ENCODE measurements at regions not wholly inside any gene's neighbourhood (a gene's known extent, or its start where the extent isn't known, plus 50 kb on each side); places are given as distances from the start of the nearest gene placed in this dataset.

- no peak overlapping the region for H3K4me3 ChIP-seq
- DNase-seq (ENCODE audit: low read depth, low spot score), result no peak
- RAD21 ChIA-PET (ENCODE audit: unreplicated experiment), result no interaction called here
- no peak for TF ChIP-seq CEBPB (IDR thresholded peaks at IDR 0.05; ENCODE audit: borderline replicate concordance in 1 of 2, low read depth in 2 of 2, low read length in 2 of 2)
- TF ChIP-seq SREBF2 (IDR thresholded peaks at IDR 0.05; ENCODE audit: low read length), result no peak
- TF ChIP-seq MYB (IDR thresholded peaks at IDR 0.05; ENCODE audit: borderline replicate concordance, low read depth, low read length), result no peak
- TF ChIP-seq CBX5 (IDR thresholded peaks at IDR 0.05; ENCODE audit: low read depth), result no peak
- TF ChIP-seq STAT1 (conservative IDR thresholded peaks at IDR 0.05), result no peak
- no peak for TF ChIP-seq KAT2A (conservative IDR thresholded peaks at IDR 0.05; ENCODE audit: control insufficient read depth, low read depth, low read length)
- TF ChIP-seq CREM (IDR thresholded peaks at IDR 0.05; ENCODE audit: low read depth), result no peak
- no peak for TF ChIP-seq IRF4 (IDR thresholded peaks at IDR 0.05; ENCODE audit: low read depth, low read length)
- TF ChIP-seq PBX3 (IDR thresholded peaks at IDR 0.05; ENCODE audit: insufficient replicate concordance, low read depth, low read length), result no peak
- no peak for TF ChIP-seq CHD4 (IDR thresholded peaks at IDR 0.05)
- TF ChIP-seq NR2F1 (conservative IDR thresholded peaks at IDR 0.05), result no peak
- TF ChIP-seq MTA2 (IDR thresholded peaks at IDR 0.05; ENCODE audit: low read depth), result no peak
- no peak for TF ChIP-seq HDAC6 (IDR thresholded peaks at IDR 0.05; ENCODE audit: unreplicated experiment)
- no peak for TF ChIP-seq PAX5 (IDR thresholded peaks at IDR 0.05; ENCODE audit: borderline replicate concordance, low read depth, low read length)
- no peak for TF ChIP-seq IKZF2 (IDR thresholded peaks at IDR 0.05)
- TF ChIP-seq NFYB (IDR thresholded peaks at IDR 0.05; ENCODE audit: insufficient read depth, low read depth, low read length), result no peak
- no peak for TF ChIP-seq RAD51 (IDR thresholded peaks at IDR 0.05)
- TF ChIP-seq MEF2B (IDR thresholded peaks at IDR 0.05; ENCODE audit: partially characterized antibody, poor library complexity, severe bottlenecking), result no peak
- no peak for TF ChIP-seq STAT3 (IDR thresholded peaks at IDR 0.05; ENCODE audit: low read depth, low read length)
- TF ChIP-seq ATF2 (IDR thresholded peaks at IDR 0.05; ENCODE audit: low read length), result no peak
- no peak overlapping the region for H3K4me2 ChIP-seq (ENCODE audit: control insufficient read depth, insufficient read depth)
- no peaks in the 10 kb centered on the region for H3K79me2 ChIP-seq (ENCODE audit: control insufficient read depth, insufficient read depth, low read length)
- no peaks in the 10 kb centered on the region for H3K36me3 ChIP-seq (ENCODE audit: control insufficient read depth in 2 of 2, insufficient read depth in 2 of 2, low read length in 1 of 2)
- no TSS peak for BruUV-seq (replicated peaks)
- no peak overlapping the region for H3K9ac ChIP-seq (ENCODE audit: control insufficient read depth, insufficient read depth, low read length)
- SMC1A ChIA-PET (ENCODE audit: uncharacterized antibody, unreplicated experiment), result interaction anchor here (0.8 to 1.2 kb wide), 2 partner anchors 26 to 29 kb away, joined by 3 to 4 read pairs; no protein-coding TSS in a partner anchor
- CTCF ChIA-PET, result no interaction called here
- no peaks in the 10 kb centered on the region for H4K20me1 ChIP-seq (ENCODE audit: control insufficient read depth, insufficient read depth)
- POLR2A ChIA-PET, result no interaction called here
- H3K9me3 ChIP-seq (replicated peaks; ENCODE audit: control insufficient read depth, insufficient read depth, low read length), result no peaks in the 10 kb centered on the region
- in situ Hi-C loops (cut with MboI) (no loop called here), intact Hi-C loops (cut with micrococcal nuclease; ENCODE audit: unreplicated experiment) (no loop called here)
- no peak for FAIRE-seq
- no peak overlapping the region for H3K27ac ChIP-seq (ENCODE audit: control insufficient read depth, insufficient read depth)
- no peak overlapping the region for H2AFZ ChIP-seq (ENCODE audit: control insufficient read depth, low read depth, low read length)
- H3K4me1 ChIP-seq (ENCODE audit: control insufficient read depth, insufficient read depth, low read length), result no peaks in the 10 kb centered on the region
- H3K27me3 ChIP-seq (replicated peaks in 1 of 2; ENCODE audit: control insufficient read depth in 2 of 2, insufficient read depth in 2 of 2, low read length in 1 of 2), result no peaks in the 10 kb centered on the region
- no peak for ATAC-seq
Measured at GRCh38 chr6:126937426-126937825, 181.0 kb upstream of the RSPO3 start.

Data from GM12878 (cell line).